ENCODE measurements at regions not wholly inside any gene's neighbourhood (a gene's known extent, or its start where the extent isn't known, plus 50 kb on each side); places are given as distances from the start of the nearest gene placed in this dataset.

GRCh38 chr2:65663831-65664407 lies 231.5 kb upstream of the SPRED2 start:
- no peak for DNase-seq

- DNase-seq = no peak
Observed at GRCh38 chr2:65662654-65663432, 230.4 kb upstream of the SPRED2 start.

GRCh38 chr2:65661980-65662653 lies 229.7 kb upstream of the SPRED2 start:
- no peak for DNase-seq

GRCh38 chr2:65660340-65660739 lies 227.9 kb upstream of the SPRED2 start:
- DNase-seq = no peak

GRCh38 chr2:65658881-65659280 lies 226.5 kb upstream of the SPRED2 start:
- no peak for DNase-seq

GRCh38 chr2:65658266-65658665 lies 225.9 kb upstream of the SPRED2 start:
- no peak for DNase-seq

GRCh38 chr2:65656160-65656718 lies 223.8 kb upstream of the SPRED2 start:
- DNase-seq = no peak

GRCh38 chr2:65655000-65655399 lies 222.6 kb upstream of the SPRED2 start:
- DNase-seq = no peak

GRCh38 chr2:65654496-65654895 lies 222.1 kb upstream of the SPRED2 start:
- DNase-seq = no peak

GRCh38 chr2:65652066-65652465 lies 219.7 kb upstream of the SPRED2 start:
- DNase-seq = no peak

- no peak for DNase-seq
Observed at GRCh38 chr2:65649811-65650589, 217.6 kb upstream of the SPRED2 start.

GRCh38 chr2:65647249-65647842 lies 214.9 kb upstream of the SPRED2 start:
- no peak for DNase-seq

GRCh38 chr2:65640793-65641103 lies 208.3 kb upstream of the SPRED2 start:
- DNase-seq = no peak

- DNase-seq = no peak
Observed at GRCh38 chr2:65639156-65639864, 206.9 kb upstream of the SPRED2 start.

- DNase-seq = no peak
Observed at GRCh38 chr2:65638443-65638842, 206.0 kb upstream of the SPRED2 start.

- DNase-seq = no peak
Observed at GRCh38 chr2:65636813-65637483, 204.5 kb upstream of the SPRED2 start.

- DNase-seq = no peak
Observed at GRCh38 chr2:65636024-65636423, 203.6 kb upstream of the SPRED2 start.

GRCh38 chr2:65634304-65634703 lies 201.9 kb upstream of the SPRED2 start:
- DNase-seq = no peak

GRCh38 chr2:65630643-65631042 lies 198.2 kb upstream of the SPRED2 start:
- no peak for DNase-seq

GRCh38 chr2:65628156-65628555 lies 195.8 kb upstream of the SPRED2 start:
- DNase-seq = no peak

GRCh38 chr2:65626831-65627230 lies 194.4 kb upstream of the SPRED2 start:
- no peak for DNase-seq

GRCh38 chr2:65625982-65626381 lies 193.6 kb upstream of the SPRED2 start:
- no peak for DNase-seq
